ENCODE measurements at regions not wholly inside any gene's neighbourhood (a gene's known extent, or its start where the extent isn't known, plus 50 kb on each side); places are given as distances from the start of the nearest gene placed in this dataset.
"Not testable (repeated sequence)": the region's sequence is repeated elsewhere in the genome, so short reads cannot be mapped to it uniquely, and the experiment has no call there.

GRCh38 chr13:73169971-73170370 lies 111.2 kb downstream of the KLF5 start:
- no peak for ATAC-seq
- no peaks in the 10 kb centered on the region for H3K9me3 ChIP-seq (ENCODE audit: control insufficient read depth, low read length, poor library complexity, severe bottlenecking)
- Mint-ChIP-seq H3K27me3 (no peaks in the 10 kb centered on the region), H3K4me1 (no peaks in the 10 kb centered on the region), H3K4me3 (no peak overlapping the region), H3K27ac (no peak overlapping the region), H3K36me3 (ENCODE audit: low read depth) (no peaks in the 10 kb centered on the region)
- no peak for DNase-seq

GRCh38 chr13:73168953-73169401 lies 110.2 kb downstream of the KLF5 start:
- H3K9me3 ChIP-seq (ENCODE audit: control insufficient read depth, low read length, poor library complexity, severe bottlenecking): no peaks in the 10 kb centered on the region
- Mint-ChIP-seq H3K4me1 (no peaks in the 10 kb centered on the region), H3K27ac (no peak overlapping the region), H3K27me3 (no peaks in the 10 kb centered on the region), H3K4me3 (no peak overlapping the region), H3K36me3 (ENCODE audit: low read depth) (no peaks in the 10 kb centered on the region)
- no peak for DNase-seq
- no peak for ATAC-seq

DNA sequence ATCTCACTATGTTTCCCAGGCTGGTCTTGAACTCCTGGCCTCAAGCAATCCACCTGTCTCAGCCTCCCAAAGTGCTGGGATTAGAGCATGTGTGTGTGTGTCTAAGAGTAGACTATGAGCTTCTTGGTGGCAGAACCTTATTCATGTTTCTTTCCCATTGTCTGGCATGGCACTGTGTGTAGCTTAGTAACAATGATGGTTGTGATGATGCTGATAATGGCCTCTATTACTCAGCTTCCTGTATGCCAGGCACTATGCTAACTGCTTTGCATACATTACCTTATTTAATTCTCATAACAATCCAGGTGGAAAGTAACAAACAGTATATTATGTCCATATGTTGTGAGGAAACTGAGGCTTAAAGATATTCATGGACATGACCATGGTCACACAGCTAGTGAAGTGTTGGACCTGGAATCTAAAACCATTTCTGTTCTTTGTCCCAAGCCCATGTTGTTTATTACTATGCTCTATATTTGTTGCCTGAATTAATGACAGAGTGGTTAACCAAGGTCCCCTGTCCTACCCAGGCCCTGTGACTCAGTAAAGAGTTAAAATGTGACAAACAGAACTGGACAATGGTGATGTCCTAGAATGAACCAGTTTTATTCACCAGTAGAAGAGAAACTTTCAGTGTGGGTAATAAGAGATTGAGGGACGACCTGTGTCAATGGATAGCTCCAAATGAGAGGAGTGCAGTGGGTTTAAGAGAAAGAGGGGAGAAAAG lies 109.6 kb downstream of the KLF5 start:
- Mint-ChIP-seq H3K27ac (no peak overlapping the region), H3K27me3 (no peaks in the 10 kb centered on the region), H3K4me3 (no peak overlapping the region), H3K36me3 (ENCODE audit: low read depth) (no peaks in the 10 kb centered on the region), H3K4me1 (no peaks in the 10 kb centered on the region)
- DNase-seq: no peak
- H3K9me3 ChIP-seq (ENCODE audit: control insufficient read depth, low read length, poor library complexity, severe bottlenecking): no peaks in the 10 kb centered on the region
- no peak for ATAC-seq

DNA sequence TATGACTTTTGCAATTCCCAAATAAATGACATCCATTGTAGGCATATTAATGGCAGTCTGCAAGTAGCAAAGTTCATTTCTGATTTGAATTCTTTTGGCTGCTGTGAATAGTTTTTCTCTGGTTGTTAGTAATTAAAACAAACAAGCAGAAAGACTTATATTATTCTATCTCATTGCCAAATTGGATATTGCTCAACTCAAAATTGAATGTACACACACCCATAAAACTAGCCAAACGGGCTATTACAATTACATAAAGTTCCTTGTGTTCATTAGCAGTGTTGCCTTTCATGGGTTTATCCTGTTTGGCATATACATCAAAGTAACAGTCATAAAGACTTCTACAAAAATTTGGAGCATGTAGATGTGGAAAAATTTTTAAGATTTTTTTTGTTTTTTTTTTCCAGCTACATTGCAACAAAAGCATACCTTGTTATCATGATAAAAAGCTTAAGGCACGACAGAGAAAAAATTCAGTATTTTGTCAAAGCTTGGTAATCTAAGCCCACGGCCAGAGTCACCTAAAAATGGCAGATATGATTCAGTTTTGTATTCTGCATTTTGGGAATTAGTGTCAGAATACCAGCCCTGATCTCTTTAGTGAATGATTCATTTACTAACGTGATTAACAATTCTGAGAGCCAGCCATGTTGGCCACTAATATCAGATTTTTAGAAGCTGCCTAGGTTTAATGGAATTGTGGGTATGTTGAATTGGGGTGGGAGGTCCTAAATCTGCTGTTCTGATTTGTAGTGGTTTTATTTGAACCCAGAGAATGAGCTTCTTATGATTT lies 108.4 kb downstream of the KLF5 start:
- Mint-ChIP-seq H3K27me3 (no peaks in the 10 kb centered on the region), H3K36me3 (ENCODE audit: low read depth) (no peaks in the 10 kb centered on the region), H3K4me3 (no peak overlapping the region), H3K27ac (no peak overlapping the region), H3K4me1 (no peaks in the 10 kb centered on the region)
- DNase-seq (no peak), ATAC-seq (no peak)
- no peaks in the 10 kb centered on the region for H3K9me3 ChIP-seq (ENCODE audit: control insufficient read depth, low read length, poor library complexity, severe bottlenecking)

DNA sequence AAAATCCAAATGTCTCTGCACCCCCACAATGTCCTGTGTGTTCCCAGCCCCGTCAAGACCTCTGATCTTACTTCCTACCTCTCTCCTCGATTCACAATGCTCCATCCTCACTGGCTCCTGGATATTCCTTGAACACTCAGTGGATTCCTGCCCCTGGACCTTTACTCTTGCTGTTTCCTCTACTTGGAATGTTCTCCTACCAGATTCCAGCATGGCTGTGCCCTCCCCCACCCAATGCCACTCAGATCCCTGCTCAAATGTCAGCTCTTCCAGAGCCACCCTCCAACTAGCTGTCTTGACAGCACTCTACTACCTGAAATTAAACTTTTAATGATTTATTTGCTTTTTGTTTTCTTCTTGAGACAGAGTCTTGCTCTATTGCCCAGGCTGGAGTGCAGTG lies 107.4 kb downstream of the KLF5 start:
- H3K9me3 ChIP-seq (ENCODE audit: control insufficient read depth, low read length, poor library complexity, severe bottlenecking): no peaks in the 10 kb centered on the region
- H3K27ac Mint-ChIP-seq: no peak overlapping the region
- no peaks in the 10 kb centered on the region for H3K27me3 Mint-ChIP-seq
- no peak for DNase-seq
- H3K4me3 Mint-ChIP-seq: no peak overlapping the region
- ATAC-seq: no peak
- no peaks in the 10 kb centered on the region for H3K36me3 Mint-ChIP-seq (ENCODE audit: low read depth)
- H3K4me1 Mint-ChIP-seq: no peaks in the 10 kb centered on the region

GRCh38 chr13:73162912-73163911 lies 104.4 kb downstream of the KLF5 start:
- no peak for DNase-seq
- H3K36me3 Mint-ChIP-seq (ENCODE audit: low read depth): no peaks in the 10 kb centered on the region
- H3K27ac Mint-ChIP-seq: no peak overlapping the region
- no peaks in the 10 kb centered on the region for H3K27me3 Mint-ChIP-seq
- no peak overlapping the region for H3K4me3 Mint-ChIP-seq
- no peaks in the 10 kb centered on the region for H3K4me1 Mint-ChIP-seq
- H3K9me3 ChIP-seq (ENCODE audit: control insufficient read depth, low read length, poor library complexity, severe bottlenecking): no peaks in the 10 kb centered on the region
- no peak for ATAC-seq

- not testable (repeated sequence) for H3K27me3 Mint-ChIP-seq; DNase-seq; H3K36me3 Mint-ChIP-seq (ENCODE audit: low read depth); H3K4me1 Mint-ChIP-seq; H3K27ac Mint-ChIP-seq; H3K9me3 ChIP-seq (ENCODE audit: control insufficient read depth, low read length, poor library complexity, severe bottlenecking); H3K4me3 Mint-ChIP-seq; ATAC-seq
These were observed 101.7 kb downstream of the KLF5 start for GRCh38 chr13:73160371-73161031.

DNA sequence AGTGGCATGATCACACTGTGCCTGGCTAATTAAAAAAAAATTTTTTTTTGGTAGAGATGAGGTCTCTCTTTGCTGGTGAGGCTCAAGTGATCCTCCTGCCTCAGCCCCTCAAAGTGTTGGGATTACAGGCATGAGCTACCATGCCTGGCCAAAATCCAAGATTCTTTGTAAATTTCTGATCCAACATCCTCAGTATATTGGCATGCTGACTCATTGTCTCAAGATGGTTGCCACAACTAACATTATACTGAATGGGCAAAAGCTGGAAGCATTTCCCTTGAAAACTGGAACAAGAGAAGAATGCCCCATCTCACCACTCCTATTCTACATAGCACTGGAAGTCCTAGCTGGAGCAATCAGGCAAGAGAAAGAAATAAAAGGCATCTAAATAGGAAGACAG lies 100.0 kb downstream of the KLF5 start:
- no peaks in the 10 kb centered on the region for H3K4me1 Mint-ChIP-seq
- DNase-seq (no peak), ATAC-seq (no peak)
- H3K27ac Mint-ChIP-seq: no peak overlapping the region
- peaks cover 8% of the 10 kb centered on the region for H3K27me3 Mint-ChIP-seq
- no peak overlapping the region for H3K4me3 Mint-ChIP-seq
- no peaks in the 10 kb centered on the region for H3K36me3 Mint-ChIP-seq (ENCODE audit: low read depth)
- H3K9me3 ChIP-seq (ENCODE audit: control insufficient read depth, low read length, poor library complexity, severe bottlenecking): no peaks in the 10 kb centered on the region

- no peak for DNase-seq
- no peaks in the 10 kb centered on the region for H3K9me3 ChIP-seq (ENCODE audit: control insufficient read depth, low read length, poor library complexity, severe bottlenecking)
- peaks cover 8% of the 10 kb centered on the region for H3K27me3 Mint-ChIP-seq
- no peak overlapping the region for H3K4me3 Mint-ChIP-seq
- no peak for ATAC-seq
- H3K27ac Mint-ChIP-seq: no peak overlapping the region
- H3K4me1 Mint-ChIP-seq: peaks cover 2% of the 10 kb centered on the region
- H3K36me3 Mint-ChIP-seq (ENCODE audit: low read depth): no peaks in the 10 kb centered on the region
These were observed 98.2 kb downstream of the KLF5 start for GRCh38 chr13:73157031-73157430.

DNA sequence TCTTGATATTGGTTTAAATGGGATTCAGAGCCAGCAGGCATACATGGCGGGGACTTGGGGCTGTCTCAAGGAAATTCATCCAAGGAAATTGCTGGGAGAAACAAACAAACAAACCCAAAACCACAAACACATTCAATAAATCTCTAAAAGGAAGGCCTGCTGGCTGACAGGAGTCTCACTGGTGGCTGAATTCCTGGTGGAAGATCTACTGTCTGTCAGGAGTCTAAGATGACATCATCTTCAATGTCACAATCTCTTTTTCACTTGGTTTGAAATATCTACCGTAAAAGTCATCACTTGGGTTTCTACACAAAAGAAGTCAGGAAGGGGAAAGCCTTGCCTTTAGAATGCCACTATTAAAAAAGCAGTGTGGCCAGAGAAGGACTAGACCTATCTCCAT lies 87.9 kb downstream of the KLF5 start:
- H3K27me3 Mint-ChIP-seq: peaks cover 31% of the 10 kb centered on the region
- peaks cover 4% of the 10 kb centered on the region for H3K4me1 Mint-ChIP-seq
- DNase-seq: no peak
- H3K4me3 Mint-ChIP-seq: no peak overlapping the region
- ATAC-seq: no peak
- H3K9me3 ChIP-seq (ENCODE audit: control insufficient read depth, low read length, poor library complexity, severe bottlenecking): no peaks in the 10 kb centered on the region
- no peak overlapping the region for H3K27ac Mint-ChIP-seq
- H3K36me3 Mint-ChIP-seq (ENCODE audit: low read depth): peaks cover 3% of the 10 kb centered on the region

GRCh38 chr13:73142071-73142470 lies 83.3 kb downstream of the KLF5 start:
- Mint-ChIP-seq H3K27me3 (peaks cover 32% of the 10 kb centered on the region), H3K4me1 (no peaks in the 10 kb centered on the region), H3K4me3 (no peak overlapping the region), H3K27ac (no peak overlapping the region), H3K36me3 (ENCODE audit: low read depth) (peaks cover 3% of the 10 kb centered on the region)
- no peaks in the 10 kb centered on the region for H3K9me3 ChIP-seq (ENCODE audit: control insufficient read depth, low read length, poor library complexity, severe bottlenecking)
- no peak for ATAC-seq
- DNase-seq: no peak

DNA sequence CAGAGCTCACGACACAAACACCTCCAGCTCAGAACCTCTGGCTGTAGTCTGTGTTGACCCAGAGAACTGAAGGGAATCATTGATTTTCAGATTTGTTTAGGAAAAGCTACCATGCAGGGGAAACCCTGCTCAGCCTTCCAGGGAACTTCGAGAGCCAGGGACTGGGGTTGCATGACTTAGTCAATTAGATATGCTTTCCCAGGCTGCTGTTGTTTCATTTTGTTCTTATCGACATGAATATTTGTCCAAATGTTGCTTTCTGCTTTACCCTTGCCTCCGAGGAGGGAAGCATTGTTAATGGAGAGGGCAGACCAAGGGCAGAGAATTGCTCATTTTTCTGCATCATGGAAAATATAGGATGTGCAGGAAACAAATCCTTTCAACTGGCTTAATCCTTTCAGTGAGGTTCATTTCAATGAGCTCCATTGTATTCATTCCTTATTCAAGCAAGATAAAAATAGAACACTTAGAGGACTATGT lies 82.5 kb downstream of the KLF5 start:
- no peaks in the 10 kb centered on the region for H3K4me1 Mint-ChIP-seq
- peaks cover 27% of the 10 kb centered on the region for H3K27me3 Mint-ChIP-seq
- ATAC-seq (no peak), DNase-seq (no peak)
- no peaks in the 10 kb centered on the region for H3K9me3 ChIP-seq (ENCODE audit: control insufficient read depth, low read length, poor library complexity, severe bottlenecking)
- H3K36me3 Mint-ChIP-seq (ENCODE audit: low read depth): peaks cover 3% of the 10 kb centered on the region
- H3K4me3 Mint-ChIP-seq: no peak overlapping the region
- H3K27ac Mint-ChIP-seq: no peak overlapping the region

Measured in T-helper 17 cell (primary cell).